Gastrocnemius medialis (tissue), 4 donors: ENCODE measurements at regions not wholly inside any gene's neighbourhood (a gene's known extent, or its start where the extent isn't known, plus 50 kb on each side); places are given as distances from the start of the nearest gene placed in this dataset.

Experiments
- ATAC-seq, 2 donors: fragments of 150-250 bp; one replicate each; pipeline ENCODE4 v1.9.1; 2016
- DNase-seq, 2 donors: peaks; one replicate each; pipeline ENCODE4 v3.0.0-alpha.2; 2019
- H3K27ac ChIP-seq, 4 donors: fragments of 200-600 bp; sonication (generic); 1 replicate in 1 of 4; 2 replicates in 3 of 4; pipeline ENCODE4 v1.5.1; 2016 to 2018; ENCODE audit warnings: mild to moderate bottlenecking in 2 of 4, moderate library complexity in 1 of 4
- H3K27me3 ChIP-seq, 3 donors: fragments of 200-600 bp; sonication (generic) in 2 of 3; 1 replicate in 1 of 3; 2 replicates in 2 of 3; pipeline versions ENCODE4 v1.5.1 to v1.6.0; 2016 to 2019; ENCODE audit warnings: mild to moderate bottlenecking in 1 of 3, moderate library complexity in 1 of 3
- H3K36me3 ChIP-seq, 2 donors: fragments of 200-600 bp; sonication (generic) in 1 of 2; one replicate each; pipeline ENCODE4 v1.5.1; 2017 to 2018
- H3K4me1 ChIP-seq, 2 donors: fragments of 200-600 bp; sonication (generic) in 1 of 2; one replicate each; pipeline ENCODE4 v1.5.1; 2016 to 2017; ENCODE audit warnings: mild to moderate bottlenecking in 2 of 2
- H3K4me3 ChIP-seq, 4 donors: fragments of 200-600 bp; sonication (generic) in 3 of 4; 1 replicate in 1 of 4; 2 replicates in 3 of 4; pipeline ENCODE4 v1.5.1; 2016 to 2019; ENCODE audit warnings: mild to moderate bottlenecking in 2 of 4
- H3K9me3 ChIP-seq, 3 donors: fragments of 200-600 bp; sonication (generic) in 2 of 3; 1 replicate in 1 of 3; 2 replicates in 2 of 3; pipeline ENCODE4 v1.5.1; 2016 to 2019
- CTCF ChIP-seq, 5 experiments: fragments of 450-650 bp in 3 of 5; fragments of 200-600 bp in 2 of 5; sonication (generic) in 2 of 5; IDR thresholded peaks in 4 of 5; conservative IDR thresholded peaks in 1 of 5; 1 replicate in 4 of 5; 2 replicates in 1 of 5; pipeline ENCODE4 v1.5.1; 2016 to 2019; ENCODE audit warnings: antibody characterized with exemption in 5 of 5, mild to moderate bottlenecking in 3 of 5, moderate library complexity in 3 of 5
- POLR2A ChIP-seq, 2 donors: fragments of 450-650 bp; IDR thresholded peaks; one replicate each; pipeline ENCODE4 v1.6.1; 2017; ENCODE audit warnings: antibody characterized with exemption in 2 of 2, mild to moderate bottlenecking in 2 of 2, moderate library complexity in 2 of 2
- in situ Hi-C, 4 donors: fragments of 200-750 bp; cut with MboI; loops; one replicate each; pipeline versions ENCODE4 v1.15.0 to v1.8.0; 2017; ENCODE audit warnings: low sequenced_read_pairs in 4 of 4
- intact Hi-C: fragments of 100-400 bp; cut with DNase I; formaldehyde crosslinking; loops from one replicate; pipeline ENCODE4 v1.15.1; 2023; ENCODE audit warnings: low total_unique reads

- TF ChIP-seq POLR2A (IDR thresholded peaks at IDR 0.05) (no peak), CTCF (IDR thresholded peaks at IDR 0.05 in 4 of 5, conservative IDR thresholded peaks at IDR 0.05 in 1 of 5) (no peak)
- Histone ChIP-seq H3K4me3 (no peak overlapping the region), H3K27ac (no peak overlapping the region), H3K36me3 (no peaks in the 10 kb centered on the region), H3K4me1 (no peaks in the 10 kb centered on the region), H3K9me3 (no peaks in the 10 kb centered on the region), H3K27me3 (no peaks in the 10 kb centered on the region)
- in situ Hi-C loops (no loop called here), intact Hi-C loops (no loop called here)
- DNase-seq = no peak
- no peak for ATAC-seq
These were observed 197.0 kb downstream of the STK31 start for GRCh38 chr7:23907012-23907411.

- ATAC-seq = no peak
- Histone ChIP-seq H3K4me3 (no peak overlapping the region), H3K9me3 (no peaks in the 10 kb centered on the region), H3K27me3 (no peaks in the 10 kb centered on the region), H3K4me1 (no peaks in the 10 kb centered on the region), H3K27ac (no peak overlapping the region), H3K36me3 (no peaks in the 10 kb centered on the region)
- TF ChIP-seq CTCF (IDR thresholded peaks at IDR 0.05 in 4 of 5, conservative IDR thresholded peaks at IDR 0.05 in 1 of 5) = no peak
- intact Hi-C loops (no loop called here), in situ Hi-C loops (no loop called here)
- DNase-seq = no peak
These were observed 199.4 kb downstream of the STK31 start for GRCh38 chr7:23909426-23909825.

GRCh38 chr7:23912065-23912464 is 202.0 kb downstream of the STK31 start:
- H3K4me3 ChIP-seq = no peak overlapping the region
- no peaks in the 10 kb centered on the region for H3K27me3 ChIP-seq
- no peaks in the 10 kb centered on the region for H3K9me3 ChIP-seq
- TF ChIP-seq CTCF (IDR thresholded peaks at IDR 0.05 in 4 of 5, conservative IDR thresholded peaks at IDR 0.05 in 1 of 5) (no peak), POLR2A (IDR thresholded peaks at IDR 0.05) (no peak)
- H3K4me1 ChIP-seq = no peaks in the 10 kb centered on the region
- in situ Hi-C loops = no loop called here
- no peak for ATAC-seq
- intact Hi-C loops = no loop called here
- H3K36me3 ChIP-seq = no peaks in the 10 kb centered on the region
- DNase-seq = no peak
- no peak overlapping the region for H3K27ac ChIP-seq

DNA sequence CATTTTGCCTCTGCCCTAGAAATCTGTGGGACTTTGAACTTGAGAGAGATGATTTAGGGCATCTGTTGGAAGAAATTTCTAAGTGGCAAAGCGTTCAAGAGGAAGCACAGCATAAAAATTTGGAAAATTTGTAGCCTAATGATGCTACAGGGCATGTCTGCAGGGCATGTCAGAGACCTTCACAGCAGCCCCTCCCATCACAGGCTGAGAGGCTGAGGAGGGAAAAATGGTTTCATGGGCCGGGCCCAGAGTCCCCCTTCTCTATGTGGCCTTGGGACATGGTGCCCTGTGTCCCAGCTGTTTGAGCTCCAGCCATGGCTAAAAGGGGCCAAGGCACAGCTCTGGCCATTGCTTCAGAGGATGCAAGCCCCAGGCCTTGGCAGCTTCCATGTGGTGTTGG is 203.0 kb downstream of the STK31 start:
- Histone ChIP-seq H3K4me3 (no peak overlapping the region), H3K27me3 (no peaks in the 10 kb centered on the region), H3K4me1 (no peaks in the 10 kb centered on the region), H3K9me3 (no peaks in the 10 kb centered on the region), H3K36me3 (no peaks in the 10 kb centered on the region), H3K27ac (no peak overlapping the region)
- in situ Hi-C loops (no loop called here), intact Hi-C loops (no loop called here)
- TF ChIP-seq POLR2A (IDR thresholded peaks at IDR 0.05) (no peak), CTCF (IDR thresholded peaks at IDR 0.05 in 4 of 5, conservative IDR thresholded peaks at IDR 0.05 in 1 of 5) (no peak)
- DNase-seq = no peak
- no peak for ATAC-seq

- intact Hi-C loops (no loop called here), in situ Hi-C loops (no loop called here)
- no peak for TF ChIP-seq POLR2A (IDR thresholded peaks at IDR 0.05)
- TF ChIP-seq CTCF (IDR thresholded peaks at IDR 0.05 in 4 of 5, conservative IDR thresholded peaks at IDR 0.05 in 1 of 5) = no peak
- H3K27ac ChIP-seq = no peak overlapping the region
- no peak overlapping the region for H3K4me3 ChIP-seq
- ATAC-seq (no peak), DNase-seq (no peak)
- no peaks in the 10 kb centered on the region for H3K36me3 ChIP-seq
- H3K4me1 ChIP-seq = no peaks in the 10 kb centered on the region
- H3K9me3 ChIP-seq = no peaks in the 10 kb centered on the region
- no peaks in the 10 kb centered on the region for H3K27me3 ChIP-seq
These were observed 205.2 kb downstream of the STK31 start for GRCh38 chr7:23915236-23915635.
